ENCODE measurements at regions not wholly inside any gene's neighbourhood (a gene's known extent, or its start where the extent isn't known, plus 50 kb on each side); places are given as distances from the start of the nearest gene placed in this dataset.

- H2AFZ ChIP-seq (ENCODE audit: low read depth) = no peak overlapping the region
- H3K4me1 ChIP-seq (ENCODE audit: low read depth, poor library complexity, severe bottlenecking) = peaks cover 11% of the 10 kb centered on the region
- H3K9ac ChIP-seq = no peak overlapping the region
- no peak for TF ChIP-seq CTCF (conservative IDR thresholded peaks at IDR 0.05; ENCODE audit: low read depth, low read length)
- H3K27me3 ChIP-seq (ENCODE audit: insufficient read depth, low read depth) = no peaks in the 10 kb centered on the region
- no peaks in the 10 kb centered on the region for H4K20me1 ChIP-seq (ENCODE audit: insufficient read depth)
- no peak overlapping the region for H3K27ac ChIP-seq
- no peaks in the 10 kb centered on the region for H3K36me3 ChIP-seq (ENCODE audit: insufficient read depth)
- no peak overlapping the region for H3K4me2 ChIP-seq
- H3K4me3 ChIP-seq (IDR thresholded peaks at IDR 0.05; ENCODE audit: insufficient read depth, low read depth, low read length) = no peak overlapping the region
- H3K79me2 ChIP-seq (ENCODE audit: insufficient read depth, low read depth) = no peaks in the 10 kb centered on the region
Measured at GRCh38 chr3:19739504-19739903, 194.5 kb downstream of the EFHB start.

GRCh38 chr3:19738846-19739245 is 195.2 kb downstream of the EFHB start:
- Histone ChIP-seq H4K20me1 (ENCODE audit: insufficient read depth) (no peaks in the 10 kb centered on the region), H3K27me3 (ENCODE audit: insufficient read depth, low read depth) (no peaks in the 10 kb centered on the region), H3K4me2 (no peak overlapping the region; the same call in 1 of the 2 replicates), H3K4me1 (ENCODE audit: low read depth, poor library complexity, severe bottlenecking) (peaks cover 11% of the 10 kb centered on the region), H3K4me3 (IDR thresholded peaks at IDR 0.05; ENCODE audit: insufficient read depth, low read depth, low read length) (no peak overlapping the region), H2AFZ (ENCODE audit: low read depth) (no peak overlapping the region), H3K36me3 (ENCODE audit: insufficient read depth) (no peaks in the 10 kb centered on the region), H3K79me2 (ENCODE audit: insufficient read depth, low read depth) (no peaks in the 10 kb centered on the region), H3K27ac (no peak overlapping the region), H3K9ac (no peak overlapping the region)
- no peak for TF ChIP-seq CTCF (conservative IDR thresholded peaks at IDR 0.05; ENCODE audit: low read depth, low read length)

- Histone ChIP-seq H3K4me2 (no peak overlapping the region), H2AFZ (ENCODE audit: low read depth) (no peak overlapping the region), H3K36me3 (ENCODE audit: insufficient read depth) (no peaks in the 10 kb centered on the region), H3K27ac (no peak overlapping the region), H3K4me3 (IDR thresholded peaks at IDR 0.05; ENCODE audit: insufficient read depth, low read depth, low read length) (no peak overlapping the region), H3K27me3 (ENCODE audit: insufficient read depth, low read depth) (no peaks in the 10 kb centered on the region), H3K9ac (no peak overlapping the region), H4K20me1 (ENCODE audit: insufficient read depth) (no peaks in the 10 kb centered on the region), H3K79me2 (ENCODE audit: insufficient read depth, low read depth) (no peaks in the 10 kb centered on the region), H3K4me1 (ENCODE audit: low read depth, poor library complexity, severe bottlenecking) (peaks cover 11% of the 10 kb centered on the region)
- TF ChIP-seq CTCF (conservative IDR thresholded peaks at IDR 0.05; ENCODE audit: low read depth, low read length) = no peak
Measured at GRCh38 chr3:19735111-19735510, 198.9 kb downstream of the EFHB start.

- Histone ChIP-seq H2AFZ (ENCODE audit: low read depth) (no peak overlapping the region), H3K36me3 (ENCODE audit: insufficient read depth) (no peaks in the 10 kb centered on the region), H4K20me1 (ENCODE audit: insufficient read depth) (no peaks in the 10 kb centered on the region), H3K79me2 (ENCODE audit: insufficient read depth, low read depth) (no peaks in the 10 kb centered on the region), H3K9ac (no peak overlapping the region), H3K4me2 (no peak overlapping the region), H3K27ac (no peak overlapping the region), H3K4me3 (IDR thresholded peaks at IDR 0.05; ENCODE audit: insufficient read depth, low read depth, low read length) (no peak overlapping the region), H3K27me3 (ENCODE audit: insufficient read depth, low read depth) (no peaks in the 10 kb centered on the region), H3K4me1 (ENCODE audit: low read depth, poor library complexity, severe bottlenecking) (peaks cover 11% of the 10 kb centered on the region)
- no peak for TF ChIP-seq CTCF (conservative IDR thresholded peaks at IDR 0.05; ENCODE audit: low read depth, low read length)
Measured at GRCh38 chr3:19734453-19734852, 199.6 kb downstream of the EFHB start.

Measured in KMS-11 (cell line).